H1 (cell line): ENCODE measurements at regions not wholly inside any gene's neighbourhood (a gene's known extent, or its start where the extent isn't known, plus 50 kb on each side); places are given as distances from the start of the nearest gene placed in this dataset.

Experiments used
- CTCF ChIA-PET: fragments of 300-600 bp; sonication (Branson Sonifier 250); formaldehyde crosslinking; loops from one replicate; lab custom pipeline; 2021; ENCODE audit not compliant: partially characterized antibody; lab: Charles Lee
- POLR2A ChIA-PET: fragments of 300-600 bp; sonication (Branson Sonifier 250); formaldehyde crosslinking; loops from one replicate; lab custom pipeline; 2021; ENCODE audit warnings: inconsistent platforms; ENCODE audit not compliant: partially characterized antibody; lab: Charles Lee
- DNase-seq, 2 experiments: peaks; one replicate each; pipeline versions ENCODE4 v3.0.0 to v3.0.0-alpha.2; 2010 to 2022; ENCODE audit warnings: low spot score in 2 of 2, low read depth in 1 of 2, mixed read lengths in 1 of 2
- FAIRE-seq: peaks from 2 replicates; lab custom pipeline; 2011; peaks lifted over from hg19 to GRCh38; lab: Jason Lieb, UNC
- H2AFZ ChIP-seq: 2 replicates; pipeline ENCODE4 v1.8.1; 2012; ENCODE audit warnings: low read length, inconsistent platforms
- H2AK5ac ChIP-seq: 2 replicates; pipeline ENCODE4 v1.6.1; 2013; ENCODE audit warnings: low read depth, low read length
- H2BK120ac ChIP-seq: replicated peaks from 2 replicates; pipeline ENCODE3; 2013; ENCODE audit warnings: low read depth, low read length, inconsistent platforms
- H2BK12ac ChIP-seq: 2 replicates; pipeline ENCODE4 v1.6.1; 2013; ENCODE audit warnings: low read depth, low read length
- H2BK15ac ChIP-seq: 2 replicates; pipeline ENCODE4 v1.6.1; 2013; ENCODE audit warnings: low read length
- H2BK20ac ChIP-seq: 2 replicates; pipeline ENCODE4 v1.6.1; 2013; ENCODE audit warnings: low read length
- H2BK5ac ChIP-seq: 2 replicates; pipeline ENCODE4 v1.6.1; 2013; ENCODE audit warnings: low read depth, low read length
- H3K14ac ChIP-seq: 2 replicates; pipeline ENCODE4 v1.6.1; 2013; ENCODE audit warnings: inconsistent platforms; ENCODE audit not compliant: insufficient read length
- H3K18ac ChIP-seq: 2 replicates; pipeline ENCODE4 v1.6.1; 2013; ENCODE audit warnings: low read length; ENCODE audit errors: extremely low read depth
- H3K23ac ChIP-seq: 2 replicates; pipeline ENCODE4 v1.6.1; 2013; ENCODE audit warnings: inconsistent platforms; ENCODE audit not compliant: insufficient read length
- H3K23me2 ChIP-seq: 2 replicates; pipeline ENCODE4 v1.6.1; 2013; ENCODE audit warnings: low read depth, low read length
- H3K27ac ChIP-seq: 2 replicates; pipeline ENCODE4 v1.6.1; 2011; ENCODE audit warnings: low read depth, low read length, inconsistent platforms
- H3K27me3 ChIP-seq, 4 experiments: replicated peaks in 1 of 4; 1 replicate in 1 of 4; 2 replicates in 3 of 4; pipeline versions ENCODE4 v1.6.1 to v1.8.1; 2011 to 2013; ENCODE audit warnings: low read length in 3 of 4, mild to moderate bottlenecking in 3 of 4, inconsistent platforms in 2 of 4, mixed read lengths in 2 of 4, moderate library complexity in 1 of 4; ENCODE audit not compliant: control insufficient read depth in 3 of 4, insufficient read depth in 3 of 4; ENCODE audit errors: extremely low read depth in 1 of 4
- H3K36me3 ChIP-seq, 4 experiments: 2 replicates each; pipeline versions ENCODE4 v1.6.1 to v1.8.1; 2011 to 2013; ENCODE audit warnings: mild to moderate bottlenecking in 4 of 4, low read length in 3 of 4, moderate library complexity in 2 of 4, control low read depth in 1 of 4, inconsistent platforms in 1 of 4; ENCODE audit not compliant: insufficient read depth in 4 of 4, control insufficient read depth in 2 of 4
- H3K4ac ChIP-seq: replicated peaks from 2 replicates; pipeline ENCODE3; 2013; ENCODE audit warnings: low read length, low read depth, mixed read lengths, inconsistent platforms; ENCODE audit not compliant: insufficient read length
- H3K4me1 ChIP-seq, 4 experiments: replicated peaks in 1 of 4; 1 replicate in 1 of 4; 2 replicates in 3 of 4; pipeline versions ENCODE4 v1.6.1 to v1.8.1; 2011 to 2013; ENCODE audit warnings: low read length in 3 of 4, inconsistent platforms in 2 of 4, mixed read lengths in 1 of 4; ENCODE audit not compliant: insufficient read depth in 4 of 4, control insufficient read depth in 3 of 4
- H3K4me2 ChIP-seq, 2 experiments: 2 replicates each; pipeline versions ENCODE4 v1.6.1 to v1.8.1; 2011 to 2013; ENCODE audit warnings: low read depth in 2 of 2, low read length in 2 of 2, control low read depth in 1 of 2, inconsistent platforms in 1 of 2, mild to moderate bottlenecking in 1 of 2; ENCODE audit not compliant: insufficient read depth in 1 of 2
- H3K4me3 ChIP-seq, 4 experiments: fragments of 200-600, 300-600 bp in 1 of 4; sonication (generic), shearing (Covaris generic), sonication (Bioruptor Twin) in 1 of 4; 2 replicates each; pipeline versions ENCODE4 v1.5.1 to v1.8.1; 2011 to 2016; ENCODE audit warnings: low read length in 4 of 4, low read depth in 3 of 4, control low read depth in 2 of 4, inconsistent platforms in 2 of 4, mild to moderate bottlenecking in 2 of 4, mixed read lengths in 1 of 4, moderate library complexity in 1 of 4; ENCODE audit not compliant: insufficient read depth in 2 of 4; ENCODE audit errors: extremely low read depth in 1 of 4
- H3K56ac ChIP-seq: replicated peaks from 2 replicates; pipeline ENCODE3; 2013; ENCODE audit warnings: low read depth, mild to moderate bottlenecking, mixed read lengths, low read length, inconsistent platforms; ENCODE audit not compliant: insufficient read length
- H3K79me1 ChIP-seq: 2 replicates; pipeline ENCODE4 v1.6.1; 2013; ENCODE audit warnings: low read depth, low read length, control low read depth
- H3K79me2 ChIP-seq, 2 experiments: 2 replicates each; pipeline versions ENCODE4 v1.6.1 to v1.8.1; 2012 to 2013; ENCODE audit warnings: low read length in 2 of 2, mild to moderate bottlenecking in 2 of 2, inconsistent platforms in 1 of 2; ENCODE audit not compliant: insufficient read depth in 2 of 2, control insufficient read depth in 1 of 2
- H3K9ac ChIP-seq, 4 experiments: replicated peaks in 1 of 4; 1 replicate in 1 of 4; 2 replicates in 3 of 4; pipeline versions ENCODE4 v1.6.1 to v1.8.1; 2011 to 2013; ENCODE audit warnings: low read depth in 3 of 4, low read length in 3 of 4, control low read depth in 2 of 4, mild to moderate bottlenecking in 2 of 4, moderate library complexity in 2 of 4, inconsistent platforms in 1 of 4; ENCODE audit errors: extremely low read depth in 1 of 4
- H3K9me3 ChIP-seq, 2 experiments: 2 replicates each; pipeline versions ENCODE4 v1.6.1 to v1.8.1; 2012 to 2013; ENCODE audit warnings: mild to moderate bottlenecking in 2 of 2, moderate library complexity in 2 of 2, control low read depth in 1 of 2, inconsistent platforms in 1 of 2, low read depth in 1 of 2, low read length in 1 of 2, mixed read lengths in 1 of 2; ENCODE audit not compliant: insufficient read depth in 2 of 2
- H4K20me1 ChIP-seq, 2 experiments: replicated peaks in 1 of 2; 2 replicates each; pipeline versions ENCODE3 to v1.8.1; 2011 to 2013; ENCODE audit warnings: inconsistent platforms in 2 of 2, low read length in 2 of 2, mild to moderate bottlenecking in 1 of 2; ENCODE audit not compliant: insufficient read depth in 2 of 2, control insufficient read depth in 1 of 2
- H4K5ac ChIP-seq: 2 replicates; pipeline ENCODE4 v1.6.1; 2013; ENCODE audit warnings: low read length, low read depth, mixed read lengths, inconsistent platforms; ENCODE audit not compliant: insufficient read length
- H4K8ac ChIP-seq: 2 replicates; pipeline ENCODE4 v1.8.0; 2013; ENCODE audit warnings: mild to moderate bottlenecking, moderate library complexity, low read length, inconsistent platforms; ENCODE audit not compliant: insufficient read depth; ENCODE audit errors: extremely low read depth
- H4K91ac ChIP-seq: replicated peaks from 2 replicates; pipeline ENCODE3; 2013; ENCODE audit warnings: low read length, mixed read lengths, inconsistent platforms; ENCODE audit not compliant: insufficient read length
- RXRA ChIP-seq: IDR thresholded peaks from 2 replicates; pipeline ENCODE4 v1.6.1; 2011; ENCODE audit warnings: low read depth, mild to moderate bottlenecking, low read length, moderate library complexity; ENCODE audit not compliant: insufficient read depth
- ZNF274 ChIP-seq: IDR thresholded peaks from 2 replicates; pipeline ENCODE4 v1.7.0; 2012; ENCODE audit warnings: low read length, borderline replicate concordance; ENCODE audit errors: extremely low read depth
- whole genome bisulfite sequencing, 2 experiments: shearing (Covaris generic) in 1 of 2; methylation state at CpG; one replicate each; pipeline versions ENCODE4 v1.1.6 to v1.1.7; 2013 to 2015; ENCODE audit warnings: low lambda C conversion rate in 2 of 2, mixed read lengths in 2 of 2, inconsistent platforms in 1 of 2, low coverage in 1 of 2, missing lambda C conversion rate in 1 of 2; ENCODE audit not compliant: insufficient replicate concordance in 2 of 2, insufficient coverage in 1 of 2, insufficient read length in 1 of 2; ENCODE audit errors: extremely low coverage in 1 of 2, missing lambda C conversion rate in 1 of 2; 5-methylcytosine and 5-hydroxymethylcytosine counted together

DNA sequence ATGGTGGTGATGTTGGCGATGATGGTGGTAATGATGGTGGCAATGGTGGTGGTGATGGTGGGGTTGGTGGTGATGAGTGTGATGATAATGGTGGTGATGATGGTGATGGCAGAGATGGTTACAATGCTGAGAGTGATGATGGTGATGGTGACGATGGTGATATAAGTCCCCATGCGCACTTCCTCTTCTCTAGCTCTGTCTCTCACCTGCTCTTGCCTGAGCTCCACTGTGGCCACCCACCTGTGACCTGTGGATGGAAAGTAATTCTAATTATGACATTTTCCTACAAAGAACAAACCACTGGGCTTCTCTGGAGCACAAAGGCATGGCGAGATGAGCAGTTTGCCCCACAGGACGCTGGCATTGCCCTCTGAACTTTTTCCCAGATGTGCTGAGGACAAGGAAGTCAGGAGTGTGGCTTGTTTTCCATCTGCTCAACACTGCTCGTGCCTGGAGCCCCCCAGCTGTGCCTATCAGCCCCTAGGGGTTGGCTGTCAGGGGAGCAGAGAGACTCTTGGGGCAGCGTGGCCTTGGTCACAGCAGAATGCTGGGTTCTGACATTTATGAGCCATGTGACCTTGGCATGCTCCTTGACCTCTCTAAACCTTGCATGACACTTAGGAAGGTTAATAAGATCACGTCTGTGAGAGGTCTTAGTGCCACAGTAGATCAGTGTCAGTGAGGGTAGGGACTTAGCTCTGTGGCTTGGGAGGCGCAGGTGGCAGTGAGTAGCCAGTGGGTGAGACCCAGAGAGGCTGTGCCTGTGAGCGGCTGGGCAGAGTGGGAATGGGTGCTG is 68.4 kb downstream of the RRM2 start:
- Histone ChIP-seq H3K23ac (no peak overlapping the region), H3K9ac (no peak overlapping the region), H3K18ac (no peak overlapping the region), H3K36me3 (no peaks in the 10 kb centered on the region), H3K27me3 (no peaks in the 10 kb centered on the region), H3K4me2 (no peak overlapping the region), H3K56ac (peak overlapping the region; percentile 97), H2AFZ (no peak overlapping the region), H3K79me1 (peaks cover 2% of the 10 kb centered on the region; the same call in 1 of the 2 replicates), H2BK12ac (no peak overlapping the region), H2AK5ac (no peak overlapping the region), H3K4me1 (no peaks in the 10 kb centered on the region), H2BK20ac (no peak overlapping the region), H3K9me3 (0 out of 4 replicates have a peak, but pooled peaks cover 0 to 7% of the 10 kb centered on the region in 2 experiments), H3K23me2 (peaks cover 10% of the 10 kb centered on the region; the same call in 1 of the 2 replicates), H2BK5ac (no peak overlapping the region), H4K91ac (no peak overlapping the region), H4K5ac (no peak overlapping the region), H2BK15ac (no peak overlapping the region), H3K79me2 (no peaks in the 10 kb centered on the region), H3K4me3 (no peak overlapping the region), H3K14ac (no peak overlapping the region), H4K20me1 (peaks cover 0 to 7% of the 10 kb centered on the region in 2 experiments), H3K4ac (no peak overlapping the region), H2BK120ac (no peak overlapping the region), H4K8ac (no peak overlapping the region; the same call in 1 of the 2 replicates), H3K27ac (no peak overlapping the region)
- WGBS, 2 experiments, result 78% methylated on average over 10 of the region's 10 CpGs; no CpG with 5 or more reads in 1 of the 2 experiments
- DNase-seq, result no peak
- ChIA-PET CTCF (interaction anchor here (1.2 kb wide), 1 partner anchor 50 kb away, joined by 3 read pairs; no protein-coding TSS in a partner anchor), POLR2A (no interaction called here)
- no peak for FAIRE-seq
- no peak for TF ChIP-seq ZNF274
- no peak for TF ChIP-seq RXRA
